Stimulated activated CD4-positive, alpha-beta T cell treated with anti-CD3 and anti-CD28 coated beads, TNF-alpha, amount 100 ng/mL, for 4 hours (primary cell): ENCODE measurements at regions not wholly inside any gene's neighbourhood (a gene's known extent, or its start where the extent isn't known, plus 50 kb on each side); places are given as distances from the start of the nearest gene placed in this dataset.
"Not testable (repeated sequence)": the region's sequence is repeated elsewhere in the genome, so short reads cannot be mapped to it uniquely, and the experiment has no call there.

Experiments
- DNase-seq, 3 experiments: peaks; one replicate each; pipeline ENCODE4 v3.0.0-alpha.2; 2020; ENCODE audit warnings: low read depth in 3 of 3

DNA sequence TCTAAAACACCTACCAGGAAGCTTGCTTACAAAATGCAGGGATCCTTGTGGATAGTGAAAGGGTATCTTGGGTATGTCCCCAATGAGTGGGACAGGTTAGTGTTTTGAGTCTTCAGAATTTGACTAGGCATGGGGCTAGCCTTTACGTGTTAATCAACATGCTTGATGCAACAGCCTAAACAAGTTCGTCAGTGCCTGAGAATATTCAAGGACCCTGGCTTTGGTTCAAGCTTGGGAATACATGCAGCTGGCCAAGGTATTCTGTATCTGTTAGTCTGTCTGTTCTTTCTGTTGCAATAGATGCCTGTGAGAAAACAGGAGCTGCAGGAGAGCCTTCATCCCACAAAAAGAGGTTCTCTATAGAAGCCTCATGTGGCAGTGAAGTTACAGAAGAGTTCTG lies 149.5 kb downstream of the CCNG2 start:
- no peak for DNase-seq

GRCh38 chr4:77308843-77309242 lies 151.8 kb downstream of the CCNG2 start:
- no peak for DNase-seq

- DNase-seq: no peak
Observed at GRCh38 chr4:77309496-77309895, 152.5 kb downstream of the CCNG2 start.

DNA sequence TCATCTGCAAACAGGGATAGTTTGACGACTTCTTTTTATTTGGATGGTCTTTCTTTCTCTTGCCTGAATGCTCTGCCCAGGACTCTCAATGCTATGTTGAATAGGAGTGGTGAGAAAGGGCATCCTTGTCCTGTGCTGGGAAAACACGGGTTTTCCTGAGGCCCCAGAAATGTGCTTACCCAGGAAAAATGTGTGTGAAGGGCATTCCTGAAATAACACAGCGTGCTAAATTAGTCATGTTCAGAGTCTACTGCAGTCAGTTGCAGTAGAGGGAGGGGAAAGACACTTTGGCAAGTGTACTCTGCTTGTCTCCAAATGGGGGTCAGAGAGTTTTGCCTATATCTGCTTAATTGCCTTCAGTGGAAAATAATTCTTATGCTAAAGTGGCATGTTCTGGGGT lies 153.9 kb downstream of the CCNG2 start:
- DNase-seq: no peak

- no peak for DNase-seq
Observed at GRCh38 chr4:77314697-77315096, 157.7 kb downstream of the CCNG2 start.

DNA sequence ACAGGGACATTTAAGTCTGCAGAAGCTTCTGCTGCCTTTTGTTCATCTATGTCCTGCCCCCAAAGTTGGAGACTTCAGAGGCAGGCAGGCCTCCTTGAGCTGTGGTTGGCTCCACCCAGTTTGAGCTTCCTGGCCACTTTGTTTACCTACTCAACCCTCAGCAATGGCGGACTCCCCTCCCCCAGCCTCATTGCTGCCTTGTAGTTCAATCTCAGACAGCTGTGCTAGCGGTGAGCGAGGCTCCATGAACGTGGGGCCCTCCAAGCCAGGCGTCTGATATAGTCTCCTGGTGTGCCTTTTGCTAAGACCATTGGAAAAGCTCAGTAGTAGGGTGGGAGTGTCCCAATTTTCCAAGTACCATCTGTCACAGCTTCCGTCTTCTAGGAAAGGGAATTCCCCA lies 170.1 kb downstream of the CCNG2 start:
- DNase-seq: no peak

GRCh38 chr4:77332696-77333270 lies 175.8 kb downstream of the CCNG2 start:
- no peak for DNase-seq

DNA sequence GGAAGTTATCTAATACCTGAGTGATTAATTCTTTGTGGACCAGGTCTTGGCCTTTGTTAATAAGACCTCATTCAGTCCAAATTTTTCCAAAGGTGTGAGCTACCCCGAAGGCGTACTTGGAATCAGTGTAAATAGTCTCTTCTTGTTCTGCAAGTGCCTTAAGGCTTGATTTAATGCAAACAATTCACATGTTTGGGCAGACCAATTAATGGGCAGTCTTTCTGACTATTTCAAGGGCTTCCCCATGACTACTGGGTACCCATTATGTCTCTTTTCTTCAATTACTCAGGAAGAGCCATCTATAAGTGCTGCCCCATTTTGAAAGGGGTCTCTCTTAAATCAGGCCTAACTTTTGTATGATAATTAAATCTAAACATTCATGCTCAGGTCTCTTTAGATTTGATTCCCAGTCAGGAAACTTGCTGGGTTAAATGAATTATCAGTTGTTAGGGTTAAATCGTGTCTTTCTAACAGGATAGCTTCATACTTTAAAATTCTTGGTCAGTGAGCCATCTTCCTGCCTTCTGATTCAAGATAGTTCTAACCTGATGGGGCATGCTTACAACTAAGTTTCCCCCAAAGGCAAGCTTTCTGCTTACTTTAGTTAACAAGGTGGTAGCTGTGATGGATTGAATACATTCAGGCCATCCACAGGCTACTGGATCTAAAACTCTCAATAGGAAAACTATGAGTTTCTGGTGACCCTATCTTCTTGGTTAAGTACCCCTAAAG lies 179.6 kb downstream of the CCNG2 start:
- DNase-seq: no peak

DNA sequence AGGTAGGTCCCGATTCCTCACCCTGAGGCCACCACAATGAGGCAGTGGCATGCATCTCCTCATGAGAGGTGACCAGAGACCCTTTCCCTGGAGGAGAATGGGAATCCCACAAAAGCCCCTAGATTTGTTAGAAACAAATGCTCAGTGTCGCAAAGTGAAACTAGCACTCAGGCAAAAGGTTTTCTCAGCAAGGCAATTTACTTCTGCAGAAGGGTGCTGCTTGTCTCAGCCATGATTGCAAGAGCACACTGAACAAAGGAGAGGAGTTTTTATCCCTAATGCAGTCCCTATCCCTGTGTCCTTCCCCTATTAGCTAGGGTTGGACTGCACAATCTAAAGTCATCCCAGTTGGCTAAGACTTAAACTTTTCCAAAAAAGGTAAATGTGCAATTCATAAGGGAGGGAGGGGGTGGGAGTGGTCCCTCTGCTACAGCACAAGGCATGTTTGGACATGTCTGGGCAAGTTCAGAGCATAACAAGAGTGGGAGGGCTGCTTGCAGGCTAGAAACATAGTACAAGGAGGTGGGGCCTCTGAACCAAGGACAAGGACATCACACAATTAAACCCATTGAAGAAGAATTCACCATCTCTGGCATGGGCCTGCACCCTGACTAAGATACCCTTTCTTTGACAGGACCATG lies 185.3 kb downstream of the CCNG2 start:
- no peak for DNase-seq

DNA sequence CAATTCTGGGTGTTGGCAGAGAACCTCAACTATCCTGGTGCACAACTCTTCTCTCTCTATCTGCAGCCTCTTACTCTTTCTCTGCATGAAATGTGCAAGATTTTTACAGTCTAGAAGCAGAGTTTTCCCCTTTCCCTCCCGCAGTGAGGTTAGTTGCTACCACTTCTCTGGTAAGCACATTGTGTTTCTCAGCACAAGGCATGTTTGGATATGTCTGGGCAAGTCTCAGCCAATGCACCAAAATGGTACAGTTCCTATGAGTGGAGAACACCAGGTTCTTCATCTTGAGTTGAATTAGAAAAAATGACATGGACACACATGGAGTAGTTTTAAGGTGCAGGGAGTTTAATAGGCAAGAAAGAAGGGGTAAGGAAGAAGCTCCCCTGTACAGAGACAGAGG lies 187.0 kb downstream of the CCNG2 start:
- DNase-seq: no peak

DNA sequence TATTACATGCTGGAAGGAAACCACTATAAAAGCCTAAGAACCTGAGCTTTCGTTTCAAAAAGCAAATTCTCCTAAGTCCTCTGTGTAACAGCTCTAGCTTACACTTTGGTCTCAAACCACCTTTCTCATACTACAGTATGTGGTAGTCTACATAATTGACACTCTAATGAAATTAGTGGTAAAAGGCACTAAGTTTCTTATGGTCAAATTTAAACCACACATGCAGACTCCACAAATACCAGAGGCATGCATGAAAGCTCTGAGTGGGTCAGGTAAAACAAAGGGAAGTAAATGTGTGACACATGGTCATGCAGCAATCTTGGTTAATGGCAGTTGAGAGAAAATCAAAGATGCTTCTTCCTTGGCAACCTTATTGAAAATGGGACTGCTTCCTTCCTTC lies 187.8 kb downstream of the CCNG2 start:
- no peak for DNase-seq

DNA sequence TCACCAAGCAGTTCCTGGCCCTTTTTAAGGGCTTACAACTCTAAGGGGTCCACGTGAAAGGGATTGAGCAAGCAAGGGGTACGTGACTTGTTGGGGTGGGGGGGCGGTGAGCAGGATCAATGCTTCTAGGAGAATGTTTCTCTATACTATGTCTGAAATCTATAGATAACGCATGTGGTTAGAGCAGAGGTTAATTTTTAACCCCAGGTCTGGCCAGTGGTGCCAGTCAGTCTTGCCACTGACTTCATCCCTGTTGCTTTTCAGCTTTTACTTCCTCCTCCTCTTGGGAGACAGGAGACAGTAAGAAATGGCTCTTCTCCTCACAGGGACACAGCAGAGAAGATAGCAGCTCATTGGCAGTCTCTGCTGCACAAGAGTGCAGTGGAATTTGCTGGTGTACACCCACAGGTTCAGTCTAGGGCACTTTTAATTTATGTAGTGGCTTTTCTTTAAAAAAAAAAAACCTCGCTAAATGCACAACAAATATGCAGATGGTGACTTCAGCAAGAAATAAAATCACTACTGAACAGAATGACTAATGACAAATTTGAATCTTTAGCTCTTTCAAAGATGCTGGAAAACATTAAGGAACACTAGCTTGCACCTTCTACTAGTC lies 190.5 kb downstream of the CCNG2 start:
- DNase-seq: no peak

DNA sequence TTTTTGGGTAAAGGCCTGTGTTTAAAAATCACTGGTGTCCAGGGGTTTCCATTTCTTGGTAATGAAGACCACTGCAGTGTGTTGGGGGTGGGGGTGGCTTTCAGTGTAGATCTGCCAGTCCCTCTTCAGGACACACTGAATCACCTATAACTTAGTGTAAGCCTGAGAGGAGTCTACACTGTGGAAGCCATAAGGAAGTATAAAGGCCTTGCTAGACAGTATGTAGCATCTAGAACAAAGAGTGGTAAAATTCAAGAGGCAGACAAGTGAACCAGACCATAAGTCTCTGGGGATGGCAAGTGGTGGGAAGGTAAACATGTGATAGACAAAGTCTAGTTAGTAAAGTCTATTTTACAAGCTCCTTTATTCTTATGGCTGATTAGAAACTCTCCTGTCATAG lies 191.8 kb downstream of the CCNG2 start:
- DNase-seq: no peak

GRCh38 chr4:77349364-77349763 lies 192.4 kb downstream of the CCNG2 start:
- DNase-seq: no peak

- DNase-seq: no peak
Observed at GRCh38 chr4:77349796-77350195, 192.8 kb downstream of the CCNG2 start.

DNA sequence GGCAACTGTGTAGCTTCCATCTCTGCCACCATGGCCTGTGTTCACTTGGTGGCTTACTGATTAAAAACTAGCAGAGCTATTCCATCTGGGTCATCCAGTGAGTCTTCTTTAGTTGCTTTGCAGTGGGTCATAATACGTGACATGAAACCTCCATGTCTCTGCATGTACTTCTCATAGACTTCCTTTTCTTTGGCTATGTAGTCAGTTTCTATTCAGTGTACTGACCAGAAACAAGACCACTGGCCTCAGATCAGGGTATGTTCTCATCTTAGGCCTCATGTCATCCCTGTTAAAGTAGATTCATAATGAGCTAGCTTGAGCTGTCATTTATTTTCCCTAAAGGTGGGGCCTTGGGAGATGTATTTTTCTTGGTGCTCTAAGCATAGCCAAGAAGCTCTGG lies 195.2 kb downstream of the CCNG2 start:
- DNase-seq: no peak

- not testable (repeated sequence) for DNase-seq
Observed at GRCh38 chr4:77353724-77354315, 196.8 kb downstream of the CCNG2 start.

GRCh38 chr4:77354550-77354949 lies 197.5 kb downstream of the CCNG2 start:
- DNase-seq: no peak

DNA sequence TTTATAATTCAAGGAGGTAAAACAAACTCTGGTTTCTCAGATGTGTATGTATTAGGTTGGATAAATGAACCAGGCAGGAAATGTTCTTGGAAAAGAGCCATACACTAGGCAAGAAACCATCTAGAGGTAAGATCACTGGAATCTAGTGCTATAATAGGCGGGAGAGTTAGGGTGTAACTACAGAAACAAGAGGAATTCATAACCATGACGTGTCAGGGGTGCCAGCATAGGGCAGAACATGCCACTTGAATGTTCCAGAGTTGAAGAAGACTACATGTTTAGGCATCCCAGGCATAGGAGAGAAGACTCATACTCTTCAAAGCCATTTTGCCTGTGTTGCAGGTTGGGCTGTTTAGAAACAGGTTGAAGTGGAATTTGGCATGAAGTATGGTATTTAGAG lies 198.7 kb downstream of the CCNG2 start:
- DNase-seq: no peak

DNA sequence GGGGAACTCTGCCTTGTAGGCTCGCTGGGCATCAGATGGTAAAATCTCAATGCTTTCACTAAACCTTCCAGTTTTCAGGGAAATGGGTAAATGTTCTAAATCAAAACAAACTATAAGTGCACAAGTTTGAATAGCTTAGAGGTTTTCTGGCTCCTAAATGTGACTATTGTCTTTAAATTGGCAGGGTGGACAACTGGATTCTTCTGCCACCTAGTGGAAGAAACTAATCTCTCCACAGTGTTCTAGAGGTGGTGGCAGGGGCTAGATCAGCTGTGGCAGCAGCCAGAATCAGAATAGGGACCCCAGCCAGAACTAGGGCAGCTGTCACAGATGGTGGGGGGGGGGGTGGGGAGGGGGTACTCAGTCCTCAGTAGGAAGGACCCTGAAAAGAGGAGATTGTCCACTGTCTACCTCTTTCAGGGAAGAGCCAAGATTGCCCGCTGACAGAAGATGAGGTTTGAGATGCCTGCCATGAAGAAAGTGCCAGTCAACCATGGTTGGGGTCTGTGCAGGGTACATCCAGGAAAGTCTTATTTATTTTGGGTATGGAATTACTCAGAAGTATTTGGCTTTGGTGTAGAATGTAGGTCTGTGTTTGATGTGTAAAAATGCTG lies 201.4 kb downstream of the CCNG2 start:
- DNase-seq: no peak

DNA sequence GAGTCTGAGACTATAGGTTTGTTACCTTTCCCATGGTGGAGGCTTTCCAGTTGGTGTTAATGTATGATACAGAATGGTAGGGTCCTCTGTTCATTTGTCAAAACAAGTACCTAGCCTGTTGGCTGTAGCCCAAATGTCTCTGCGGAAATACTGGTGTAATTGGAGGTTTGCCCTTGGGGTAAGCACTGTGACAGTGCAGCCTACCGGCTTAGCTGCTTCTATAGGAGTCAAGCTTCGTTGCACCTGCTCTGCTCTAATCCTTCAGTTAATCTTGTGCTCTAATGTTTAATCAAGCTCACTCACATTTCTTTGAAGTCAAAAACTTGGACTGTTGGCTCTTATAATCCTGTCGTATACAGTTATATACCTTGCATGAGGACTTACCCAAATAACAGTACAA lies 203.4 kb downstream of the CCNG2 start:
- no peak for DNase-seq

DNA sequence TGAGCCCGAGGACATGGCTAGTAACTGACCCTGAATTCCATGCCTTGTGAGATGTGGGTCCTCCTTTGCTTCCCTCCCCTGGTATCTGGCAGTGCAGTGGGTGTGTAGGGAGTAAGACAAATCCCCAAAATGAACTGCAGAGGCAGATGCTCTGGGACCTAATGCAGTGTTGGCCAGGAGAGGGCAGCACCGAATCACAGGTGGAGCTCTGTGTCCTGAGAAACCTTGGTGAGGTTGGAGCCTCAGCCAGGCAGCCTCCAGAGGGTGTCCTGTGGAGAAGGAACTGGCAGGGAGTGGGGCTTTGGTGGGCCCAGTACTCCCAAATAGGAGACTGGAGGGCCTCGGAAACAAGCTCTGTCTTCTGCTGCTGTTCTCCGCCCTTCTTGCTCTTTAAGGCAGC lies 209.9 kb downstream of the CCNG2 start:
- not testable (repeated sequence) for DNase-seq
